ENCODE measurements at regions not wholly inside any gene's neighbourhood (a gene's known extent, or its start where the extent isn't known, plus 50 kb on each side); places are given as distances from the start of the nearest gene placed in this dataset.
"Not testable (repeated sequence)": the region's sequence is repeated elsewhere in the genome, so short reads cannot be mapped to it uniquely, and the experiment has no call there.

- DNase-seq: no peak
Measured at GRCh38 chr12:113726254-113726819, 239.8 kb downstream of the RBM19 start.

DNA sequence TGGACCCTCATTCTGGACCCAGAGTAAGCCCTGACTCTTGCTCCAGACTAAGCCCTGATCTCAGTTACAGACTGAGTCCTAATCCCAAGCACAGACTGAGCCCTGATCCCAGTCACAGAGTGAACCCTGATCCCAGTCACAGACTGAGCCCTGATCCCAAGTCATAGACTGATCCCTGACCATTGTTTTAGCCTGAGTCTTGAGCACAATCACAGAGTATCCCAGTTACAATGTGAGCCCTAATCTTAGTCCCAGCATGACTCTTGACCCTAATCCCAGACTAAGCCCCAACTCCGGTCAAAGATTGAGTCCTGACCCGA lies 240.6 kb downstream of the RBM19 start:
- no peak for DNase-seq

DNA sequence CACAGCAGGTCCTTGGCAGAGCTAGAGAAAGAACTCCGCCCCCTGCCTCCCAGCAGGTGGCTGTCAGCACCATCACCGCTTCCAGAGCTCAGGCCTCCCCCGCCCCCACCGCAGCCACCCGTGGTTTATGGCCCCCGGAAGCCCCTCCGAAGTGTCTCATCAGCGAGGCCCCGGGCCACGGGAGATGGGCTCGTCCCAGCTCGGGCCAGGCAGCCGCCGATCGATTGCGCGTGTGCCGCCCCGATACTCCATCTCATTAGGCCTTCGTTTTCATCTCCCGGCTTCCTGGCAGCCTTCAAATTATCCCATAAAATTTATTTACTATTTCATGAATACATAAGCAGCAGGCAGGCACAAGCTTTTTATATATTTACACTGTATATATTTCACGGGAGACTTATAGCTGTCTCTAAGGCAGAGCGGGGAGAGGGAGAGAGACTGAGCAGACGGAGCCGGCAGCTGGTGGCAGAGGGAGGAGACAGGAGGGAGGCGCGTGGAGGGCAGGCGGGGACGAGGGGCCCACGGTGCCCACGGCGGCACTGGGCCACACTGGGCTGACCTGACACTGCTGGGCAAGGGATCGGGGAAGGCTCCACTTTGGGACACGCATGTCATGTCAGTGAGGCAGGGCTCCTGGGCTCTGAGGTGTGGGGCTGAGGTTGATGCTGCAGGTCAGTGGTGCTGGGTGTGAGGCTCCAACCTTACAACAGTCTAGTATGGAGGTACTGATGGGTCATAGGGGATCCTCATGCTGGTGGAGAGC lies 241.2 kb downstream of the RBM19 start:
- no peak for DNase-seq

- no peak for DNase-seq
Measured at GRCh38 chr12:113723631-113724030, 242.5 kb downstream of the RBM19 start.

DNA sequence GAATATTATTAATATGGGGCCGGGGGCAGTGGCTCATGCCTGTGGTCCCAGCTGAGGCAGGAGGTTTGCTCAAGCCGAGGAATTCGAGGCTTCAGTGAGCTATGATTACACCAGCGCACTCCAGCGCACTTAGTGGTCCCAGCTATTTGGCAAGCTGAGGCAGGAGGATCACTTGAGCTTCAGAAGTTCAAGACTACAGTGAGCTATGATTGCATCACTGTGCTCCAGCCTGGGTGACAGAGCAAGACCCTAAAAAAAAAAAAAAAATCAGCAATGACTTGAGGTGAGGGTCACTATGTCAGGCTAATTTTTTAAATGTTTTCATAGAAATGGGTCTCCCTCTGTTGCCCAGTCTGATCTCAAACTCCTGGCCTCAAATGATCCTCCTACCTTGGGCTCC lies 243.4 kb downstream of the RBM19 start:
- no peak for DNase-seq

- DNase-seq: no peak
Measured at GRCh38 chr12:113720629-113721028, 245.5 kb downstream of the RBM19 start.

DNA sequence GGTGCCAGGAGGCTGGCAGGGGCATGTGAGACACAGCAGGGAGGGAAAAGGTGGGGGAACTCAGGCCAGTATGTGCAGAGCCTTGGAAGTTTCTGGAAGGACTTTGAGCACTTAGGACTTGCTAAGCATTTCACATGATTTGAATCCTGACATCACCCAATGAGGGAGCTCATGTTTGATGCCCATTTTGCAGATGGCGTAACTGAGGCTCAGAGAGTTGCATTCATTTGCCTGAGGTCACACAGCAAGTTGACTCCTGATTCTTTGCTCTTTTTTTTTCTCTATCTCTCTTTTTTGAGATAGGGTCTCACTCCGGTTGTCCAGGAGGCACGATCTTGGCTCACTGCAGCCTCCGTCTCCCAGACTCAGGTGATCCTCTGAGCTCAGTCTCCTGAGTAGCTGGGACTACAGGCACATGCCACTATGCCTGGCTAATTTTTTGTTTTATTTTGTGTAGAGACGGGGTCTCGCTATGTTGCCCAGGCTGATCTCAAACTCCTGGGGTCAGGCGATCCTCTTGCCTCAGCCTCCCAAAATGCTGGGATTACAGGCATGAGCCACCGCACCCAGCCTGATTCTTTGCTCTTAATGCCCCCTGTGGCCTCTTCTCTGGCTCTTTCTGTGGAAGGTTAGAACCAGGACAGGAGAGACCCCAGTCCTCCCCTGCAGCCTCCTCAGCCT lies 246.1 kb downstream of the RBM19 start:
- no peak for DNase-seq

DNA sequence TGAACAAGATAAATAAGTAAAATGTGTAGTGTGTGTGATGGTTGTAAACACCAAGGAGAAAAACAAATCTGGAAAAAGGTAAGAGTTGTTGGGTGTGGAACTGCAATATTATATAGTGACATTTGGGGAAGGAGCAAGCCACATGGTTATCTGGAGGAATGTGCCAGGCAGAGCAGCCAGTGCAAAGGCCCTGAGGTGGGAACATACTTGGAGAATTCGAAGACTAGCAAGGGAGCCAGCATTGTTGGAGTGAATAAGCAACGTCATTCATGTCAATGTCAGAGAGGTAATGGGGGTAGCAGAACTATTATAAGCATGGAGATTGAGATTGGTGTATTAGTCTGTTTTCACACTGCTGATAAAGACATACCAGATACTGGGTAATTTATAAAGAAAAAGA lies 241.5 kb upstream of the LHX5 start:
- no peak for DNase-seq

- DNase-seq: no peak
Measured at GRCh38 chr12:113712481-113712880, 240.8 kb upstream of the LHX5 start.

GRCh38 chr12:113710216-113710615 lies 238.5 kb upstream of the LHX5 start:
- DNase-seq: no peak

- DNase-seq: no peak
Measured at GRCh38 chr12:113709456-113709855, 237.8 kb upstream of the LHX5 start.

DNA sequence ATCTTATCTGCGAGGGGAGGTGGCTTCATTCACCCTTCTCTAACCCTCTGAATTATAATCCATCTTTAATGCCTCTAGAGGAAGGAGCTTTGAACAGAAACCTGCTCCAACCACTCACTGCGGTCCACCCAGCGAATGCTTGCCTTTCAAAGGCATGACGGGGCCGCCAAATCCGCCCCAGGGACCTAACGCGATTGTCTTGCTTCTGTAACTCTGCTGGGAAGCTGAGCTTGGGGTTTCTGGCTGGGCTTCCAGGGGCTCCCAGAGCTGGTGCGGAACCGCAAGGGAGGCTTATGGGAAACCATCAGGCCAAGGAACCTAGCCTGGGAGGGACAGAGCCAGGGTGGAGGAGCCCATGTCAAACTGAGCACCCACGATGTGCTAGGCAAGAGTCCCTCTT lies 231.2 kb upstream of the LHX5 start:
- DNase-seq: no peak

DNA sequence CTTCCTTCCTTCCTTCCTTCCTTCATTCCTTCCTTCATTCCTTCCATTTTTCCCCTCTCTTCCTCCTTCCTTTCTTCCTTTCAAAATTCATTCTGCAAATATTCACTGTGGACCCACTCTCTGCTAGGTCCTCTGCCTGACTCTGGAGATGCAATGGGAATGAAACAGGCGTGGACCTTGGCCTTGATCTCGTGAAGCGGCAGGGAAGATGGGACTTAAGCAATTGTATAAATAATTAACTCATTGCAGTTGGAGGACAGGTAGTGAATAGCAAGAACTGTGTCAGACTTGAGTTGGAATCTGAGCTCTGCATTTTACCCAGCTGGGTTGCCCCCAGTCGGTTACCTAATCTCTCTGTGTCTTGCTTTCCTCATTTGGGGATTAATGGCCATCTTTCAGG lies 230.6 kb upstream of the LHX5 start:
- DNase-seq: no peak

GRCh38 chr12:113700943-113701342 lies 229.3 kb upstream of the LHX5 start:
- no peak for DNase-seq

DNA sequence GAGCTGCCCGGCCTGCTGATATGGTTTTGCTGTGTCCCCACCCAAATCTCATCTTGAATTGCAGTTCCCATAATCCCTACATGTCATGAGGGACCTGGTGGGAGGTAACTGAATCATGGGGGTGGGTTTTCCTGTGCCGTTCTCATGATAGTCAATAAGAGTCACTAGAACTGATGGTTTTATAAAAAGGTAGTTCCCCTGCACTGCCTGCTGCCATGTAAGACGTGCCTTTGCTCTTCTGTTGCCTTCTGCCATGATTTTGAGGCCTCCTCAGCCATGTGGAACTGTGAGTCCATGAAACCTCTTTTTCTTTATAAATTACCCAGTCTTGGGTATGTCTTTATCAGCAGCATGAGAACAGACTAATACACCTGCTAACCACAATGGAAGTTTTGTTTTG lies 228.3 kb upstream of the LHX5 start:
- DNase-seq: not testable (repeated sequence)

- DNase-seq: no peak
Measured at GRCh38 chr12:113698510-113698858, 226.8 kb upstream of the LHX5 start.

GRCh38 chr12:113697651-113698509 lies 226.2 kb upstream of the LHX5 start:
- DNase-seq: no peak

GRCh38 chr12:113697104-113697503 lies 225.4 kb upstream of the LHX5 start:
- DNase-seq: no peak

DNA sequence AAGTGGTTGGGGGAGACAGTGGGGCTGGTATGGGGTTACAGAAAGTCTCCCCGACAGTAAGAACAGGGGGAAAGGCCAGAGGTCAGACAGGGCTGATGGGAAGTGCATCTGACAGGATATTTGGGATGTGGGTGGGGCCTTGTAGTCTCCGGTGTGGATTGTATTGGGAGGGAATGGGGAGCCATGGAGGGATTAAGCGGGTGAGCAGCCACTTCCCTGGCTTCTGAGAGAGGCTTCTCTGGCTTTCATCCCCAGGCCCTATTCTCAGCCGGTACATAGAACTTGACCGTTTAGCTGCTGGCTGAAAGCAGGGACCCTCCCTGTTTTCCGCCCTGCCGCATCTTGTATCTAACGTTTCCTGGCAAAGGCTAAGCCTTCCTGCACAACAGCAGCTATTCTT lies 222.0 kb upstream of the LHX5 start:
- no peak for DNase-seq

GRCh38 chr12:113689047-113689610 lies 217.5 kb upstream of the LHX5 start:
- no peak for DNase-seq

GRCh38 chr12:113688313-113688712 lies 216.6 kb upstream of the LHX5 start:
- no peak for DNase-seq

GRCh38 chr12:113684908-113685782 lies 213.5 kb upstream of the LHX5 start:
- no peak for DNase-seq

Measured in NCI-H1436 treated with DMSO at 0.1 percent for 48 hours (cell line).